ENCODE measurements at regions not wholly inside any gene's neighbourhood (a gene's known extent, or its start where the extent isn't known, plus 50 kb on each side); places are given as distances from the start of the nearest gene placed in this dataset.
A peak's percentile ranks its signal among the peaks of the same experiment; 100 is the strongest.

DNA sequence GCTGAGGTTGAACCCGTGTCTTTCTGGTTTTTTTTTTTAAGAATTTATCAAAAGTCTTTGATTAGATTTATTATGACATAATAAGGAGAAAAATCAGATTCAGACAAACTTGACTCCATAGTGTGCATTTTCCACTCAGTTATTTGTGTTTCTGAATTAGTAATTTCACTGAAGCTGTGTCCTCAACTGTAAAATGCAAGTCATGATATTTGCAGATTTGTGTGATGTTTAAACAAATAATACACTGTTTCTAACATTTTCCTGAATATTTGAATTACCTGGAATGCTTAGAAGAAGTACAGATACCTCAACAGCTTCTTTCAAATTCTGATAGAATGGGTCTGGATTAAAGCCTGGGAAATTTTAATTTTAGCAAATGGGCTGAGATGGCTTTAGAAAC is 1050.3 kb upstream of the MAP3K7 start:
- no peak for DNase-seq (ENCODE audit: low spot score)

DNA sequence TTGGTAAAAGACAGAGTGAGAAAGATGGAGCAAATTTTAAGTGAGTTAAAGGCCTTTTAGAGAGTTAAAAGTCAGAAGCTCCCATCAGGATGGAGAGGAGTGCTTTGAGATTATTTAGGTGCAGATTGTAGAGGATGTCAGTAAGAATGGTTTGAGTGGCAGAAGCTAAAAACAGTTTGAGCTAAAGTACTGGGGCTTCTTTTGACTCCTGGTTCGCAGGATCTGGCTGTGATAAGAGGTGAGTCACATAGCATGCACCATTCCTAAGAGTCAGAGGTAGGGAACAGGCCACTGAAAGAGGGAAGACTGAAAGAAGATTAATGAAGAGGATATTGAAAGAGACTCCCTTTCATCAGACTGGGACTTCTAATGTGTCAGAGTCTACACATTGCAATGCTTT is 1047.9 kb upstream of the MAP3K7 start:
- DNase-seq (ENCODE audit: low spot score) = no peak

DNA sequence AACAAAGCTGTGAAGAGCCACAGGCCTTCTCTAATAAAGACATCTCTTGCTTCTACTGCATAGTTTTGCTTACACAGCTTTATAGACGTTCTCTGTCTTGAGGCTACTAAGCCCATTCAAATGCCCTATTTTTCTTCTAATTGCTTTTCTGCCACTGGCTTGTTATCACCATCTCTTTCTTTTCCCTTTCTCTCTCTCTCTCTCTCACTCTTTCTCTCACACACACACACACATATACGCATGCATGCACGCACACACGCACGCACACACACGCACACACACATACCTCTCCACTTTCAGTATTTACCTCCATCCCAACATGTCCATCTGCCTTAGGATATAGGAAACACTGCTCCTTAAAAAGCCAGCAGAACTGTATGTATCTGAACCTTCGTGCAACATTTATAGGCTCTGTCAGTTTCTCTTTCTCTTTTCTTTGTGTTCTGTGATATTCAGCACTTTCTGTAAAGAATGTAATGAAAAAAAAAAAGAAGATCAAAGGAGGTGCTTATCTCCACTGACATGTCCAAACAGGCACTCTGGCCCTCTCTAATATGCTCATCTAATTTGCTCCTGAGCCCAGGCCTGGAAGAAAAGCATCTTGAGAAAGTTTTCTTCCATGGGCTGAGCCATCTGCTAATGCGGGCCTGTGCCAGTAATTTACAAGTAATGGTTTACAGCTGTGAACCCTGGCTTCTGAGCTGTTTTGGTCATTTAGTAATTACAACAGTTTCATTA is 1046.7 kb upstream of the MAP3K7 start:
- DNase-seq (ENCODE audit: low spot score) = no peak

DNA sequence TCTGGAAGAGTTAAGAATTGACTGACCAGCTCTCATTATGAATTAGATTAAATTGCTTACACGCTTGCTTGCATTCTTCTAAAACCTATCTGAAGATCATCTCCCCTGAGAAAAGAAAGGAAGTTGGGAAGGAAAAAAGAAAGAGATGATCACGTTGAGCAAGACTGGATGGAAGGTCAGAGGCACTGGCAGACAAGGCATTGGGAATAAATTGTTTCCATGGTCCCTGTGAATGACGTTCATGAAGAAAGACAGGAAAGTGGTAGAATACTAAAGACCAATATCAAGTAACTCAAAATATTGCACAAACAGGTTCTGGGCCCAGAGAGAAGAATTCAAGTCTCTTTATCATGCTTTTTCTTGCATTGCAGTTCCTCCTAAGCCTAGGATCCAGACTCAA is 1045.4 kb upstream of the MAP3K7 start:
- DNase-seq (ENCODE audit: low spot score) = no peak

DNA sequence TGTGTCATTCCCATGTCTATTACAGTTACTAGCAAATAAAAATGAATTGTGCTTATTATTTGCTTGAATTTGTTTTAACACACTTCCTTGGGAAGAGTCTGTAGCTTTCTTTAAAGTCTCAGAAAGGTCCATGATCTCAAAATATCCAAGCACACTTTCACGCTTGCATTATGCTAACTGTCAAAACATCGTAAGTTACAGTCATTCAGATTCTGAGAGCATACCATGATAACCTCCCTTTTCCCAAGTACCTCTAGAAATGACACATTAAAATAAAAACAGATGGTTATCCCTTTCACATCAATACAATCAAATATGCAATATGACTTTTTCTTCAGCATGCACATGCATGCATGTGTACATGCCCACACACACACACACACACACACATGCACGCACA is 1044.4 kb upstream of the MAP3K7 start:
- DNase-seq (ENCODE audit: low spot score) = no peak

DNA sequence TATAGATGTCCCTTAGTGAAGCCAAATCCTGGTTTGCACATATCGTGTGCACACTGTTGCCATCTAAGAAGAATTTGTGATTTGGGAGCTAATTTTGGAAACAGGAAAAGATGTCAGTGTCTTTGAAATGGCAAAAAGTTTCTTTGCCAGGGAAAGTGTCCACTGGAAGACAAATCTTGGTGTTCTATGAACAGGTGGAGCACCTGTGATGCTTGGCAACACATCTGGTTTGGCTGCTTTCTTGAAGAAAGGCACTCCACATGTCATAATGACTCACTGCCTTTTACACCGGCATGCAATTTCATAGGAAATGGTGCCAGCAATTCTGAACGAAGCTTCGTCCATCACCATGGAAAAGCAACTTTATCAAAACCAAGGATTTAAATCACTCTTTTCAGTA is 1040.0 kb upstream of the MAP3K7 start:
- no peak for DNase-seq (ENCODE audit: low spot score)

DNA sequence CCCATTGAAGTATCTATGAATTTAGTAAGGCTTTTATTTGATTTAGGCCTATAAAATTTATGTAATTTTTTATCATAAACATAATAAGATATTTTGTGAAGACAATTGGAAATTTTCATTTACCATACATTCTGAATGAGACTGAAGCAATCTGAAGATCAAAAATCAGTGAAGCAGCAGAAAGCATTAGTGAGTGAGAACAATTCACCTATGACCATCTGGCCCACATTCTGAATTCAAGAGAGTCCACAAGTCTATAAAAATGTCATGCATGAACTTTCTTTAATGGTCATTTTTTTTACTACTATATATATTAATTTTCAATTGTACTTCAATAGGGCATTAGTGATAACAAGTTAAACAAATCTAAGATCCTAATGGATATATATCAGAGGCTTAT is 1026.6 kb upstream of the MAP3K7 start:
- no peak for DNase-seq (ENCODE audit: low spot score)

DNA sequence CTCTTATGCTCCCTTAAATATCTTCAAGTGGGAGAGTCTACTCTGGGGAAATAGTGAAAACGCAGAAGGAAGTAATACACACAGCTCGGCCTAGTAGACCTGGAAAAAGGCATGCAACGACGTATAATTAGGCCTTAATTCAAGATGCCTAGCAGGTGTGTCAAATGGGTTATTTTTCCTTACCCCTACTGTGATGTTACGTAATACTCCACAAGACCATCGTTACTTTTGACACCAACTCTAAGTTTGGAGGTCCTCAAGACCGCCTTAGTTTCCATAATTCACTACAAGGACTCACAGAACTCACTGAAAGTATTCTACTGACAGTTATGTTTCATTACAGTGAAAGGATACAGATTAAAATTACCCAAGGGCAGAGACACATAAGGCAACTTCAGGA is 1024.3 kb upstream of the MAP3K7 start:
- DNase-seq (ENCODE audit: low spot score) = no peak

DNA sequence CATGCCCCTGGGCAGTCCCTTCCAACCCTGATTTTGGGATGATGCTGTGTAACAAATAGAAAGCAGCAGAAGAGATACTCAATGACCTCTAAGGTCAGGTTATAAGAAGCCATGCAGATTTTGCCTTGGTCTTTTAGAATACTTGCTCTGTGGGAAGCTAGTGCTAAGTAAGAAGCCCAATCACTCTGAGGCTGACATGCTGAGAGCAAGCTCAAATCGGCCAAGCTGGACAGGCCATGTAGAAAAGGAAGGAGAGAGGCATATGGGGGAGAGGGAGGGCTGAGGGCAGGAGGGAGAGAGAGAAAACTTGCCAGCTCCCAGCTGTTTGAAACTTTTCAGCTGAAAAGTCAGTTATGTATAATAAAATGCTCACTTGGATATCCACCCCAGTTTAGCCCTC is 1021.6 kb upstream of the MAP3K7 start:
- no peak for DNase-seq (ENCODE audit: low spot score)

DNA sequence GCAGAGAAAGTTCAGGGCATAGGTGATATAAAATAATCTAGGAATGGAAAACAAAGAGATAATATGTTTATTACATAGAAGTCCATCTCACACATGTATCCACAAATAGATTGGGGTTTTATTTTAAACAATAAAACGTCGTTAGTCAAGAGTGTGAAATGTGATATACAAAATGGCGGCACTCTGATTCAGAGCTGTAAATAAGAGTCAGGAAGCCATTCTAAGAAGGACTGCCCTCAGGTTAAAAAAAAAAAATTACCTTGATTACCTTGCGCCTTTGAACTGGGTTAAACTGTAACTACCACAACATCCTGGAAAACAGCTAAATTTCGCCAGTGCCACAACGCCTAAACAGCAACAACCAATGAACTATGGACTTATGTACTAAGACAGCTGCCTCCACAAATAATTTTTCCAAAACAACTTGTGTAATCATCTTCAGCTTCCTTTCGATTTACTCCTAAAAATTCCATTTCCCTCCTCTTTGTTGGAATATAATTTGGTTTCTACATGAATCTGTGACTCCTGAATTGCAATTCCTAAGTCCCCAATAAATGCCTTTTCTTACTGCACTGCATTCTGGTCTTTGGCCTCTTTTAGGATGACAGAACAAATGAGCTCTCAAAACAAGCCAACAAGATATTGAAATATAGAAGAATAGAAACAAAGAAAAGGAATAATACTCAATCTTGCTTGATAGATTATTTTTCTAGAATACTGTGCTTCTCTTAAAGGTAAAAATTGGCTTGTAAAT is 1019.5 kb upstream of the MAP3K7 start:
- DNase-seq (ENCODE audit: low spot score) = no peak

DNA sequence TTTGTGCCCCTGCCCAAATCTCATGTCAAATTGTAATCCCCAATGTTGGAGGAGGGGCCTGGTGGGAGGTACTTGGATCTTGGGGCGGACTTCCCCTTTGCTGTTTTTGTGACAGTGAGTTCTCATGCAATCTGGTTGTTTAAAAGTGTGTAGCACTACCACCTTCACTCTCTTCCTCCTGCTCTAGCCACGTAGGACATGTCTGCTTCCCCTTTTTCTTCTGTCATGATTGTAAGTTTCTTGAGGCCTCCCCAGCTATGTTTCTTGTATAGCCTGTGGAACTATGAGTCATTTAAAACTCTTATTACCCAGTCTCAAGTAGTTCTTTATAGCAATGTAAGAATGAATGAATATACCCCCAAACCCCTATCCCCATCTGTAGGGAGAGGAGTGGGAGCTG is 1013.7 kb upstream of the MAP3K7 start:
- no peak for DNase-seq (ENCODE audit: low spot score)

DNA sequence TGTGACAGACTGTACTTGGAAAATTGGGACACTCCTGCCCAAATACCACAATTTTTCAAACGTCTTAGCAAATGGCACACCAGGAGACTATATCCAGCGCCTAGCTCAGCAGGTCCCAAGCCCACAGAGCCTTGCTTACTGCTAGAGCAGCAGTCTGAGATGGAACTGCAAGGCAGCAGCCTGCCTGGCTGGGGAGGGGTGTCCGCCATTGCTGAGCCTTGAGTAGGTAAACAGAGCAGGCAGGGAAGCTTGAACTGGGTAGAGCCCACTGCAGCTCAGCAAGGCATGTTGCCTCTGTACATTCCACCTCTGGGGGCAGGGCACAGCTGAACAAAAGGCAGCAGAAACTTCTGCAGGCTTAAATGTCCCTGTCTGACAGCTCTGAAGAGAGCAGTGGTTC is 1003.3 kb upstream of the MAP3K7 start:
- DNase-seq (ENCODE audit: low spot score) = no peak

DNA sequence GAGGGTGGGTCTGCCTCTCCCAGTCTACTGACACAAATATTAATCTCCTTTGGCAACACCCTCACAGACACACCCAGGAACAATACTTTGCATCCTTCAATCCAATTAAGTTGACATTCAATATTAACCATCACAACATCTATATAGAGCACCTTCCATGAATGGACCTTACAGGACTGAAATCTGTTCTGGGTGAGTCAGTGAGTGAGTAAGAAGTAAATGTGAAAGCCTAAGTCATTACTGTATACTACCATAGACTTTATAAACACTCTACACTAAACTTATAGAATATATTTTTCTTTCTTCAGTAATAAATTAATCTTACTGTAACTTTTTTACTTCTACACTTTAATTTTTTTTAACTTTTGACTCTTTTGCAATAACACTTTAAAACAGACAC is 993.8 kb upstream of the MAP3K7 start:
- DNase-seq (ENCODE audit: low spot score) = no peak

DNA sequence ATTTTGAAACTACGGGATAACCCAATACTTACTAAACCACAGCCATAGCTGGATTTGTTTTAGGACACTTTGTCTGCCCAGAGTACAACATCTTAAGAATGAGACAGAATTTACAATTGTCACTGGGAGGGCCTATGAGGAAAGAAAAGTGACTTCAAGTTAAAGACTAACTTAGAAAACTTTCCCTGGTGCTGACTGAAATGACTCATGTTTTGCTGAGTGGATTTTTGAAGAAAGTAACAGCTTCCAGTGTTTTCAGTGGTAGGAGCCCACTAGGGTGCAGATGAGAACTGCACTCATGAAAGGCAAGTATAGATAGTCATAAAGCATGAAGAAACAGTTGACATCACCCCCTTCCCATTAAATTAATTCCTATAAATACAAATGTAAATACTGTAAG is 988.2 kb upstream of the MAP3K7 start:
- no peak for DNase-seq (ENCODE audit: low spot score)

DNA sequence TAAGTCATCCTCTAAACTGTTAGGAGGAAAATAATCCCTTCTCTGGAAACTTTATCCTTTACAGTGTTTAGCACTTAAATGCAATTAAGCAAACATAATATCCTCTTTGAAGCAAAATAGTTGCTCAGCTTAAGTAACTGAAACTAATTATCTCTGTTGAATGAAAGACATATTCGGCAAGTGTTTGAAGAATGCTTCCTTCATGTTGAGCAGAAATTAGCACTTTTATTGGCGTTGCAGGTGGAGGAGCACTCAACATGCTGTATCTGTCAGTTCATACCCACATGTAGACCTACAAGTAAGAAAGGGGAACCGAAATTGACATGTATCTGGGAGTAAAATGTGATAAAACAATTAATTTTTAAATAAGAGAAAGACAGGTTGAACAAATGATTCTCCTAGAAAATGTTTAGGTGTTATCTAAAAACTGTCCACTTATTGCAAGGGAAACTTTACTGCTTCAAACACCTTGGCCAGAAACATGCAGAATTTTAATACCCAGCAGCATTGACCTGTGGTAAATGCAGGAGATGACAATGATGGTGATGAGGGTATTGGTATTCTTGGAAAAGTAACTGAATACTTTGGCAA is 987.0 kb upstream of the MAP3K7 start:
- DNase-seq (ENCODE audit: low spot score) = peak; percentile 31

DNA sequence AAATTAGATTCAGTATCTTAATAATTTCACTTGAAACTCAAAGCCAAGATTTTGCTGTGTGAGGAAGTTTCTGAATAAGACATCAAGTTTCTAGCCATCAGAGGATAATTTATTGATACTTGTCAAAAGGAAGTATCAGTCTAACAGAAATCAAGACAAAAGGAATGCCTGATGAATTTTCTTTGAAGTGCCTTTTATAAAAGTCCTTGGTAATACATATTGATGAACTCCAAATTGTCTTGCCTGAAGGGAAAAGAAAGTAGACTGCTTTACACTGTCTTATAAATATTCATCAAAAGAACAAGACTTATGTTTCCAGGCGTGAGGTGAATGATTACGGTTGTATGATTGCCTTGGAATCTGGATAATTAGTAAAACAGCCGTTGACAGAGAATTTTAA is 986.0 kb upstream of the MAP3K7 start:
- DNase-seq (ENCODE audit: low spot score) = no peak

DNA sequence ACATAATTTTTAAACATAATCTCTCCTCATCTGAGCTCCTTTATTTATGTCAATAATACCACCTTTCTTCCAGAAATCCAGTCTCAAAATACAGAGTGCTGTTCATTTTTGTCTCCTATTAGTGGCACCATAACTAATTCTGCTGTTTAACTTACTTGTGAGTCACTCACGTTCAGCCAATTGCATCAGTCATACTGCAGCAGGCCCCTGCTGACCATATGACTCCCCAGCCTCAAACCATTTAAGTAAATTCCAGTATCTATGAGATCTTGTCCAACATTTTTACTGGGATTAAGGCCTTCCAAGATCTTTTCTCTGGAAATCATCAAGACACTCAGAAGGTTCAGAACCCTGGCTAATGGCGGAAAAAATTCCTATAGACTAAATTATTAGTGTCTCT is 982.2 kb upstream of the MAP3K7 start:
- no peak for DNase-seq (ENCODE audit: low spot score)

DNA sequence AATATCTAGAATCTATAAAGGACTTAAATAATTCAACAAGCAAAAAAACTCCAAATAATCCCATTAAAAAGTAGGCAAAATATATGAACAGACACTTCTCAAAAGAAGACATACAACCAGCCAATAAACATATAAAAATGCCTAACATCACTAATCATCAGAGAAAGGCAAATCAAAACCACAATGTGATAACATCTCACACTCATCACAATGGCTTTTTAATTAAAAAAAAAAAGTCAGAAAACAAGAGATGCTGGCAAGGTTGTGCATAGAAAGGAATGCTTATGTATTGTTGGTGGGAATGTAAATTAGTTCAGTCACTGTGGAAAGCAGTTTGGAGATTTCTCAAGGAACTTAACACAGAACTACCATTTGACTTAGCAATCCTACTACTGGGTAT is 979.6 kb upstream of the MAP3K7 start:
- no peak for DNase-seq (ENCODE audit: low spot score)

DNA sequence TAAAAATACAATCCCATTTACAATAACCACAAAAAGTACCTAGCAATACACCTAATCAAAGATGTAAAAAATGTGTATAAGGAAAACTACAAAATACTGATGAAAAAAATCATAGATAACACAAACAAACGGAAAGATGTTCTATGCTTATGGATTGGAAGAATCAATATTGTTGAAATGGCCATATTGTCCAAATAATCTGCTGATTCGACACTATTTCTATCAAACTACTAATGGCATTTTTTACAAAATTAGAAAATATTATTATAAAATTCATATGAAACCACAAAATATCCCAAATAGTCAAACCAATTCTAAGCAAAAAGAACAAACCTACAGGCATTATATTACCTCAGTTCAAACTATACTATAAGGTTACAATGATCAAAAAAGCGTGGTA is 978.3 kb upstream of the MAP3K7 start:
- no peak for DNase-seq (ENCODE audit: low spot score)

DNA sequence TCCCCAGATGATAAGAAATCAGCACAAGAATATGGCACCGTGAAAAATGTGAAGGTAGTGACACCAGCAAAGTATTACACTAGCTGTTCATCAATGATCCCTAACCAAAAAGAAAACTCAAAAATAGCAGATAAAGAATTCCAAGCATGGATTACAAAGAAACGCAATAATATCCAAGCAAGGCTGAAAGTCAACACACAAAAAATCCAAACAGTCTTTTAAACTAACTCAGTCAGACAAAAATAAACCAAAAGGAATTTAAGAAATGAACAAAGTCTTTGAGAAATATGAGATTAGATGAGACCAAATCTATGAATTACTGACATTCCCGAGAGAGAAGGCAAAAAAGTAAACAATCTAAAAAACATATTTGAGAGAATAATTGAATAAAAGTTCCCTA is 976.1 kb upstream of the MAP3K7 start:
- DNase-seq (ENCODE audit: low spot score) = no peak

DNA sequence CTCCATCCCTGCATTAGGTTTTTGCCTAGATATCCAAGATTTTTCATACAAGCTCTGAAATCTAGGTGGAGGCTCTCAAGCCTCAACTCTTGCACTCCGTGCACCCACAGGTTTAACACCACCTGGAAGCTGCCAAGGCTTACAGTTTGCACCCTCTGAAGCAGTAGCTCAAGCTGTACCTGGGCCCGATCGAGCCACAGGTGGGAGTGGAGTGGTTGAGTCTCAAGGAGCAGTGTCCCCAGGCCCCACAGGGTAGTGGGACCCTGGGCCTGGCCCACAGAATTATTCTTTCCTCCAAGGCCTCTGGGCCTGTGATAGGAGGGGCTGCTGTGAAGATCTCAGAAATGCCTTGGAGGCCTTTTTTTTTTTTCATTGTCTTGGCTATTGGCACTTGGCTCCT is 973.5 kb upstream of the MAP3K7 start:
- no peak for DNase-seq (ENCODE audit: low spot score)

DNA sequence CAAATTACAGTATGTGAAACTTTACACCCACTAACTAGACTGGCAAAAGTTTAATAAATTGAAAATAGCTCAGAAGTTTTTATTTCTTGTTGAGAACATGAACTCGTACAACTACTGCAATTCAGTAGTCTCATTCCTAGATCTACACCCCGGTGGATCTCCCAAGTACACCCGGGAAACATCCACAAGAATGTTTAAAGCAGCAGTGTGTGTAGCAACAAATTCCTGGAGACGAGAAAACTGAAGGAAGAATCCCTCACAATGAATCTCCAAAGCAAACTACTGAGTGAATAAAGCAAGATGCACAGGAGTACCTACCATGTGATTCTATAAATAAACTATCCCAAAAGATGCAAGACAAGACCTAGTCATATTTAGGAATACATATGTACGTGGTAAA is 954.0 kb upstream of the MAP3K7 start:
- no peak for DNase-seq (ENCODE audit: low spot score)

DNA sequence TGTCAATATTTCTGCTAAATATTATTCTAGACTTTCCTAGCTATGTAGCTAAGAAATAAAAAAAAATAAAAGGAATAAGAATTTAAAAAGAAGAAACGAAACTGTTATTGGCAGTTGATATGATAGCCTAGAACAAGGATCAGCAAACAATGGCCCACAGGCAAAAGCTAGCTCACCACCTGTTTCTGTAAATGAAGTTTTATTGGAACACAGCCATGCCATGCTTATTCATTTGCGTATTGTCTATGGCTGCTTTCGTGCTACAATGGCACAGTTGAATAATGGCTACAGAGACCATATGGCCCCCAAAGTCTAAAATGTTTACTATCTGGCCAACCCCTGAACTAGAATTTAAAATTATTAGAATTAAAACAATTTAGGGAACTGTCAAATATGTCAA is 952.6 kb upstream of the MAP3K7 start:
- DNase-seq (ENCODE audit: low spot score) = no peak

DNA sequence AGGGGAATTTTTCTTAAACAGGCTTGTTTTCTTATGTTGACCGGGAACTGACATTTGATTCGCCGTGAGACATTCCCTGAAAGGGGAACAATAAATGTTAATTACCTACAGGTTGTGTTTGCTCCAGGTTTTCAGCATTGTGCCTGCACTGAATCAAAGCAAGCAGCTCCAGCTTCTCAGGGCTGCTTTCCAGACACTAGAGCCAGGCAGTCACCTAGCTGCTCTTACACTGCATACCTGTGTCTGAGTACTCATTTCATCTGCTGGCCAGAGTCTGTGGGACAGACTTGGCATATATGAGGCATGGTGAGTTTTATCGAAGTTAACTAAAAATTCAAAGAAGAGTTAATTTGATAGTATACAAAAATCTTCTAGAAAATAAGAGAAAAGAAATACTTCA is 951.8 kb upstream of the MAP3K7 start:
- DNase-seq (ENCODE audit: low spot score) = no peak

Data from NAMALWA (cell line).